HG02840 (cell line): ENCODE measurements at regions not wholly inside any gene's neighbourhood (a gene's known extent, or its start where the extent isn't known, plus 50 kb on each side); places are given as distances from the start of the nearest gene placed in this dataset.

Experiments used
- ATAC-seq: cut with Tn5 transposase; IDR thresholded peaks from one replicate; pipeline ENCODE4 v1.9.1; 2021; ENCODE audit warnings: mild to moderate bottlenecking, moderate library complexity, moderate number of reproducible peaks; ENCODE audit not compliant: unreplicated experiment, low FRiP score

GRCh38 chr14:81826081-81826480 lies 292.4 kb upstream of the SEL1L start:
- no peak for ATAC-seq

GRCh38 chr14:81829447-81829846 lies 295.8 kb upstream of the SEL1L start:
- no peak for ATAC-seq

GRCh38 chr14:81831128-81831820 lies 297.6 kb upstream of the SEL1L start:
- no peak for ATAC-seq

- ATAC-seq: no peak
Measured at GRCh38 chr14:81834308-81834707, 300.7 kb upstream of the SEL1L start.

- ATAC-seq: no peak
Measured at GRCh38 chr14:81837304-81837703, 303.7 kb upstream of the SEL1L start.

GRCh38 chr14:81839056-81839455 lies 305.4 kb upstream of the SEL1L start:
- ATAC-seq: no peak

- ATAC-seq: no peak
Measured at GRCh38 chr14:81841346-81841745, 307.7 kb upstream of the SEL1L start.

GRCh38 chr14:81849714-81850113 lies 316.1 kb upstream of the SEL1L start:
- no peak for ATAC-seq

- ATAC-seq: no peak
Measured at GRCh38 chr14:81855007-81855406, 321.4 kb upstream of the SEL1L start.

GRCh38 chr14:81859046-81859445 lies 325.4 kb upstream of the SEL1L start:
- ATAC-seq: no peak

- no peak for ATAC-seq
Measured at GRCh38 chr14:81868172-81868571, 334.5 kb upstream of the SEL1L start.

- ATAC-seq: no peak
Measured at GRCh38 chr14:81871706-81872105, 338.1 kb upstream of the SEL1L start.

GRCh38 chr14:81884382-81884781 lies 350.7 kb upstream of the SEL1L start:
- no peak for ATAC-seq

- no peak for ATAC-seq
Measured at GRCh38 chr14:81886588-81886987, 352.9 kb upstream of the SEL1L start.

- ATAC-seq: no peak
Measured at GRCh38 chr14:81889529-81889928, 355.9 kb upstream of the SEL1L start.

- ATAC-seq: no peak
Measured at GRCh38 chr14:81890020-81890419, 356.4 kb upstream of the SEL1L start.

- ATAC-seq: no peak
Measured at GRCh38 chr14:81903477-81903876, 369.8 kb upstream of the SEL1L start.

GRCh38 chr14:81927070-81927469 lies 393.4 kb upstream of the SEL1L start:
- no peak for ATAC-seq

GRCh38 chr14:81931828-81932227 lies 398.2 kb upstream of the SEL1L start:
- no peak for ATAC-seq

GRCh38 chr14:81936348-81936747 lies 402.7 kb upstream of the SEL1L start:
- no peak for ATAC-seq

- ATAC-seq: no peak
Measured at GRCh38 chr14:81936902-81937301, 403.2 kb upstream of the SEL1L start.

- ATAC-seq: no peak
Measured at GRCh38 chr14:81938341-81938740, 404.7 kb upstream of the SEL1L start.

GRCh38 chr14:81940651-81941050 lies 407.0 kb upstream of the SEL1L start:
- no peak for ATAC-seq
